GM12892 (cell line): ENCODE measurements at regions not wholly inside any gene's neighbourhood (a gene's known extent, or its start where the extent isn't known, plus 50 kb on each side); places are given as distances from the start of the nearest gene placed in this dataset.
"Not testable (repeated sequence)": the region's sequence is repeated elsewhere in the genome, so short reads cannot be mapped to it uniquely, and the experiment has no call there.

ENCODE experiments used
- DNase-seq: peaks from one replicate; pipeline ENCODE4 v3.0.0; 2011; ENCODE audit not compliant: insufficient read length
- FAIRE-seq: peaks from 2 replicates; lab custom pipeline; 2011; peaks lifted over from hg19 to GRCh38; lab: Jason Lieb, UNC
- POLR2A ChIP-seq: IDR thresholded peaks from 2 replicates; pipeline ENCODE4 v1.6.1; 2011; ENCODE audit warnings: low read depth, low read length, control low read depth
- POLR2AphosphoS5 ChIP-seq: IDR thresholded peaks from 2 replicates; pipeline ENCODE4 v1.6.1; 2011; ENCODE audit warnings: low read depth, low read length, control low read depth
- TAF1 ChIP-seq: IDR thresholded peaks from 2 replicates; pipeline ENCODE4 v1.6.1; 2011; ENCODE audit warnings: low read depth, mild to moderate bottlenecking, control low read depth, low read length, borderline replicate concordance

DNA sequence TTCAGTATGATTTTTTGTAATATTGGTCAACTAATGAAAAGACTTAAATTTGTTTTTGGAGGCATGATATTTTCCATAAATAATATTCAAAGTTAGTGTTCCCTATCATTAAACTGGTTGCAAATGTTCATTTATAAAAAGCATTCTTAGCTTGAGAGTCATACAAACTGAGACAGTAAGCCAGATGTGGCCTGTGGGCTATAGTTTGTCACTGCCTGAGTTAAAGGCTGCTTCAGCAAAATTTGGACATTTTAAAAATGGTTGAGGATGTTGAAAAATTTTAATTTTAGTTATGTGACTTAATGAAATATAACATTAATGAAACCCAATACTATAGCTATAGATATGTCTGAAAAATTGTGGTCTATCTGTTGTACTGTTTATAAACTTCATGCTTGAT is 180.2 kb upstream of the CACNA2D1 start:
- DNase-seq, result no peak
- FAIRE-seq, result no peak
- TF ChIP-seq POLR2A (no peak), POLR2AphosphoS5 (no peak), TAF1 (no peak)

DNA sequence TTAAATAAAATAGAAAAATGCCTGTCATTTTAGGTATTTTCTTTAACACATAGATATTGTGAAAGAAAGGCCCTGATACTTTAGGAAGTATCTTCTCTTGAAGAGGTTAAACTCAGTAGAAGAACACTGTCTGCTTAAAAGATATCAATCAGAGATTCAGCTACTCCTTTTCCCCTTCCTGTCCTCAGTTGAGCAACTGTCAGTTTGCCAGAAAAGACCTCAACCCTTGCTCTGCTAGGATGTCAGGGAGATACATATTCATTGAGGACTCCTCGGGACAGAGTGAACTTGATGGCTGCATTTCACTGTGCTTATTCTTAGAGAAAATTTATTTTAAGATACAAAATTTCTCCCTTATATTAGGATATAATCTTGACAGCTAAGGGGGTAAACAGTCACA is 173.6 kb upstream of the CACNA2D1 start:
- TF ChIP-seq TAF1, result no peak
- no peak for TF ChIP-seq POLR2A
- no peak for FAIRE-seq
- DNase-seq, result no peak

DNA sequence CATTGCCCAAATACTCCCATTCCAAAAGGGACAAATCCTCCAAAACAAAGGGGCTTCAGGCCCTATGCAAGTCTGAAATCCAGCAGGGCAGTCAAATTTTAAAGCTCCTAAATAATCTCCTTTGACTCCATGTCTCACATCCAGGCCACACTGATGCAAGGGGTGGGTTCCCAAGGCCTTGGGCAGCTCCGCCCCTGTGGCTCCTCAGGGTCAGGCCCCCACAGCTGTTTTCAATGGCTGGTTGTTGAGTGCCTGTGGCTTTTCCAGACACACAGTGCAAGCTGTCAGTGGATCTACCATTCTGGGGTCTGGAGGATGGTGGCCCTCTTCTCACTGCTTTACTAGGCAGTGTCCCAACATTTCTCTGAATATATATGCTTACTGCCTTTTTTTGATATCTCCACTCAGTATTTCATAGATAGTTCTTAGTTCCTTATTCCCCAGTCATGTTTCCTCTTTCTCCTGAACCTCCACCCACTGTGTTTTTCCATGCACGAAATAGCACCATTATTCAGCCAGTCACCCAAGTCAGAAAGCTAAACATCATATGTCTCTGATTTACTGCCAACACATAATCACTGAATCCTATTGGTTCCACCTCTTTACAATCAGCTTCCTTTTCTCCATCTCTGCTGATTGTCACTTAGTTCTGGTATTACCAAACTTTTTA is 172.6 kb upstream of the CACNA2D1 start:
- TF ChIP-seq POLR2A, result no peak
- TF ChIP-seq TAF1, result no peak
- TF ChIP-seq POLR2AphosphoS5, result no peak
- FAIRE-seq (peak; percentile 46), DNase-seq (no peak)

DNA sequence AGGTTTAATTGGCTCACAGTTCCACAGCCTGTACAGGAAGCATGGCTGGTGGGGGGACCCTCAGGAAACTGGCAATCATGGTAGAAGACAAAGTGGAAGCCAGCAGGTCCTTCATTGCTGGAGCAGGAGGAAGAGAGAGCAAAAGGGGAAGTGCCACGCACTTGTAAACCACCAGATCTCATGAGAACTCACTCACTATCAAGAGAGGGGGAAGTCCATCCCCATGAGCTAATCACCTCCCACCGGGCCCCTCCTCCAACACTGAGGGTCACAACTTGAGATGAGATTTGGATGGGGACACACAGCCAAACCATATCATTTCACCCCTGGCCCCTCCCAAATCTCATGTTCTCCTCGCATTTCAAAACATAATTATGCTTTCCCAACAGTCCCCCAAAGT is 171.9 kb upstream of the CACNA2D1 start:
- DNase-seq, result no peak
- no peak for TF ChIP-seq POLR2AphosphoS5
- FAIRE-seq, result peak; percentile 78

DNA sequence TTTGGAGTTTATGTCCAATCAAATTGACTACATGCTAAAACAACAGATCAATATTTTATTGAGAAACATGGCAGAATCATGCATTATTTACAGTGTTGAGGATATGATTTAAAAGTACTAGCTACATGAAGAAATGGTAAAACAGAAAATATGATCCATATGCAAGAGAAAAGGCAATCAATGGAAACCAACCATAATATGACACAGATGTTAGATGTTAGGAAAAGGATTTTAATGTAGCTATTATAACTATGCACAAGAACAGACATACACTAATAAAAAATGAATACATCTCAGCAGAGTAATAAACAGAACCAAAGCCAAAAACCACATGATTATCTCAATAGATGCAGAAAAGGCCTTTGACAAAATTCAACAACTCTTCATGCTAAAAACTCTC is 166.2 kb upstream of the CACNA2D1 start:
- DNase-seq (no peak), FAIRE-seq (no peak)
- TF ChIP-seq POLR2AphosphoS5, result no peak
- TF ChIP-seq TAF1, result no peak
- TF ChIP-seq POLR2A, result no peak

DNA sequence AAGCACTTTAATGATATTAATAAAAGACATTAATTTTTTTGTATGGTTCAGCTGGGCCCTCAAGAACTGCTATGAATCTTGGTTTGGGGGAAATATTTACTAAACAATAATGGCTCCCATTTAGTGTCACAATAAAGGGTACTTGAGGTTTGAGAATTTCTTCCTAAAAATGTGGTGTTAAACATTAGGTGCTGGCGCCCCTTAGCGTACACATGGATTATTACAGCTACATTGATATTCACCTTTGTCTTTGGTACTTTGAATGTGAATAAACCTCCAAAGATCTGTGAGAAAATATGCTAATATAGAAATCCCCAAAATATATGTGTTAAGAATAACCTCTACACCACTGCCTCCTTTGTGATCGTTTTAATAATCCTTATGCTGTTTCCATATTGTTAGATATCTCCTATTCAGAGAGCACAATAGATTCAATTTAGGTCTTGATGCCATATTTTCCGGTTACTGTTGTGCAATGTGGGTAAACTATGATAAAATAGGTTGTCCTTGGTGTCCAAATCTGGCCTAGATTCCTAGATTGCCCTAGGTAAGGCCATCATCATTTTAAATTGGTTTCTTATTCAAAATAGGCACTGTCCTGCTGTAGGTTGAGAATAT is 161.8 kb upstream of the CACNA2D1 start:
- peak; percentile 70 for FAIRE-seq
- no peak for TF ChIP-seq TAF1
- TF ChIP-seq POLR2AphosphoS5, result no peak
- TF ChIP-seq POLR2A, result no peak
- no peak for DNase-seq

DNA sequence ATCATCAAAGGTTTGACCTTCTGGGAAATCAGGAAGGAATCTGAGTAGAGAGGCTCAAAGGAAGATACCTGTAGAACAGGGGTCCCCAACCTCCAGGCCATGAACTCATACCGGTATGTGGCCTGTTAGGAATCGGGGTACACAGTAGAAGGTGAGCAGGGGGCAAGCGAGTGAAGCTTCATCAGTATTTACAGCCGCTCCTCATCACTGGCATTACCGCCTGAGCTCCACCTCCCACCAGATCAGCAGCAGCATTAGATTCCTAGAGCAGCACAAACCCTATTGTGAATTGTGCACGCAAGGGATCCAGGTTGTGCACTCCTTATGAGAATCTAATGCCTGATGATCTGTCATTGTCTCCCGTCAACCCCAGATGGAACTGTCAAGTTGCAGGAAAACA is 158.5 kb upstream of the CACNA2D1 start:
- FAIRE-seq (no peak), DNase-seq (no peak)
- TF ChIP-seq POLR2A (no peak), POLR2AphosphoS5 (no peak), TAF1 (no peak)

DNA sequence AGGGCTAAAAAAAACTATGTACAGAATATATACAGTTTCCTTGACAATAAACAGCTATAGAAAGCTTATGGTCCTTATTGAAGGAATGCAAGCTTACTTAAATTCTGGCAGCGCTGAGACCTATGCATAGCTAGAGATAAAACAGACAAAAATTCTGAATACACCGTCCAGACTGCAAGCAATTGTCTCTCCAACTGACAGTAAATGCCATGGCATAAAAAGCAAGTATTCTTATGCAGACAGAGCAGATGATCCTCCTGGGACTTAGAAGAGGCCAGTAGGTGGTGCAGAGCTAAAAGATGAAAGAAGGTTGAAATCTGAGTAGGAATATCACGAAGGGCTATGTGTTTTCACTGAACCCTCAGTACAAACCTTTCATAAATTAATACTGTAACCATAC is 157.0 kb upstream of the CACNA2D1 start:
- FAIRE-seq (no peak), DNase-seq (no peak)

DNA sequence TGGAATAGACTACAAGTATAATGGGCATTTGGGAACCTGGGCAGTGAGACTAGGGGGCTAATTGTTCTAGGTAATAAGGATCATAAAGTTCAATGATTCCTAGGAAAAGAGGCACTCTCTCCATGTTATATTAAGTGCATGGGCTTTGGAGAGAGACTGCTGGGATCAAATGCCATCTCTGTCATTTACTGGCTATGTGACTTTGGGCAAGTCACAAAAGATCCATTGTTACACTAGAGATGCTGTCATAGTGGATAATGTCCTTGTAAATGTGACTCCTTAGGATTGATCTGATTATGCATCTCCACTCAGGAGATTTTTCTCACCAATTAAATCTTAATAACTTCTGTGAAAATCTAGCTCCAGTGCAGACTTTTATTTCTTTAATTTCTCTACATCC is 156.3 kb upstream of the CACNA2D1 start:
- DNase-seq, result no peak
- no peak for FAIRE-seq
- TF ChIP-seq POLR2A (no peak), POLR2AphosphoS5 (no peak), TAF1 (no peak)

More for the DNA sequence above, 157.0 kb upstream of the CACNA2D1 start:
- TF ChIP-seq POLR2A (no peak), TAF1 (no peak), POLR2AphosphoS5 (no peak)

DNA sequence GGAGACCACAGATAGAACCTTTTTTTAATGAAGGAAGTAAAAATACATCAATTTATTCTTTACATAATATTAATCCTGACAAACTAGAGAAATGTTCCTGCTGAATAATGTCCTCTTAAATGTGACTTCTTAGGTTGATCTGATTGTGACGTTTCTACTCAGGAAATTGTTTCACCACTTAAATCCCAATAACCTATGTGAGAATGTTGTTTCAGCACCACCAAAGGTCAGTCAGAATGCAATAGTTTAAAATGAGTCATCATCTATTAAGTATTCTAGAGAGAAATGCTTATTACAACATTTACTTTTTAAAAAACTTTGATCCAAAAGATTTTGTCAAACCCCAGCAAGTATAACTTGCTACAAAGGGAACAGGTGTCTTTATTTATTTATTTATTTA is 155.4 kb upstream of the CACNA2D1 start:
- DNase-seq (no peak), FAIRE-seq (no peak)
- TF ChIP-seq POLR2A (no peak), POLR2AphosphoS5 (no peak), TAF1 (no peak)

DNA sequence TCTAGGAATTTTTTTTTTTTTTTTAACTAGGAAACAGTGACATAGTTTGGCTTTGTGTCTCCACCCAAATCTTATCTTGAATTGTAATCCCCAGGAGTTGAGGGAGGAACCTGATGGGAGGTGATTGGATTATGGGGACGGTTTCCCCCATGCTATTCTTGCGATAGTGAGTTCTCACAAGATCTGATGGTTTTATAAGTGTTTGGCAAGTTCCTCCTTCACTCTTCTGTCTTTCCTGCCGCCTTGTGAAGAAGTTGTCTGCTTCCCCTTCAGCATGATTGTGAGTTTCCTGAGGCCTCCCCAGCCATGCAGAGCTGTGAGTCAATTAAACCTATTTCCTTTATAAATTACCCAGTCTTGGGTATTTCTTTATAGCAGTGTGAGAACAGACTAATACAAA is 152.2 kb upstream of the CACNA2D1 start:
- FAIRE-seq, DNase-seq: not testable (repeated sequence)

DNA sequence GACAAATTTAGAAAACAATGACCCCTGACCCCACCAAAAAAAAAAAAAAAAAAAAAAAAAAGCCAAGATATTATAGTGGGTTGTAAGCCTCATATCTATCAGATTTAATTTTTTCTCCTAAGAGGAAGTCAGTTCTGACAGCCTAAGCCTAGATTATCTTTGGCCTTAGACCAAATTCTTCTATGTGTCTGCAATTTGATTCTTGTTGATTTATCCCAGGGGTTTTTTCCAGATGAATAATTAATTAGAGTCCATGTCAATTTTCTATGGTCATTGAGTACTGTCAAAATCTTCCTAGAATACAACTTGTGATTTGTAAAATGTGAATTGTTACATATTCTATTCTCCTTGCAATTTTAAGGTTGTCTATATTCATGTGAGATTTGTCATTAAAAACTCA is 151.6 kb upstream of the CACNA2D1 start:
- TF ChIP-seq TAF1, result no peak
- no peak for TF ChIP-seq POLR2A
- TF ChIP-seq POLR2AphosphoS5, result no peak
- DNase-seq (no peak), FAIRE-seq (no peak)

DNA sequence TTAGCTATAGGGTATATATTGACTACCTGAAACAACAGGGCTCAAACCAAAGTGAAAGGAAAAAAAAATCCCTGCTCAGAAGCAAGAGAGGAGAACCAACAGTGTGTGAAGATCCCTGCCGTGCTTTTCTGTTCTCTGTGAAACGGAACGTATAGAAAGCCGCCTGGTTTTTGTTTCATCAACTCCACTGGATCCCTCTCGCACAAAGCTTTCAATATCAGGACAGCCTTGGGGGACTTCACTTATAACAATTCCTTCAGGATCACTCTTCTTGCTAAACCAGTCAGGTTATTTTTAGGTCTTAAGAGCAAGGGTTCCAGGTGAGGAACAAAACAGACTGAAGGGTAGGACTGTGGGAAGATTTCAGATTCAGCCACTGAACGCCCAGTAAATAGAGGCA is 151.1 kb upstream of the CACNA2D1 start:
- no peak for DNase-seq
- TF ChIP-seq POLR2AphosphoS5 (no peak), TAF1 (no peak), POLR2A (no peak)
- no peak for FAIRE-seq
